GM23338 (cell line): ENCODE measurements at regions not wholly inside any gene's neighbourhood (a gene's known extent, or its start where the extent isn't known, plus 50 kb on each side); places are given as distances from the start of the nearest gene placed in this dataset.

ENCODE experiments used
- ATAC-seq: fragments of 200-7000 bp; cut with Tn5 transposase; 3 replicates; pipeline ENCODE4 v1.9.1; 2020
- DNase-seq: peaks from one replicate; pipeline ENCODE4 v3.0.0-alpha.2; 2015; ENCODE audit warnings: low spot score
- H2AFZ ChIP-seq: fragments of 200-600 bp; sonication (generic); 2 replicates; pipeline ENCODE4 v1.8.0; 2016; ENCODE audit warnings: antibody characterized with exemption, mild to moderate bottlenecking, moderate library complexity
- H3F3A ChIP-seq: fragments of 200-600 bp; sonication (generic); replicated peaks from 2 replicates; pipeline ENCODE4 v1.8.0; 2017; ENCODE audit warnings: antibody characterized with exemption, mixed run types, low read depth
- H3K27ac ChIP-seq: fragments of 200-600 bp; sonication (generic); 2 replicates; pipeline ENCODE4 v1.6.1; 2016; ENCODE audit warnings: low read depth
- H3K27me3 ChIP-seq: fragments of 200-600 bp; sonication (generic); 2 replicates; pipeline ENCODE4 v1.8.0; 2016; ENCODE audit warnings: mild to moderate bottlenecking, mixed run types, moderate library complexity; ENCODE audit not compliant: insufficient read depth
- H3K36me3 ChIP-seq: fragments of 200-600 bp; sonication (generic); 2 replicates; pipeline ENCODE4 v1.8.0; 2016; ENCODE audit warnings: mild to moderate bottlenecking; ENCODE audit not compliant: insufficient read depth
- H3K4me1 ChIP-seq: fragments of 200-600 bp; sonication (generic); 2 replicates; pipeline ENCODE4 v1.8.0; 2016; ENCODE audit warnings: mild to moderate bottlenecking, moderate library complexity; ENCODE audit not compliant: insufficient read depth
- H3K4me2 ChIP-seq: fragments of 200-600 bp; sonication (generic); 2 replicates; pipeline ENCODE4 v1.7.1; 2017; ENCODE audit warnings: mixed run types
- H3K4me3 ChIP-seq: fragments of 200-600 bp; sonication (generic); 2 replicates; pipeline ENCODE4 v1.6.1; 2016; ENCODE audit warnings: mixed run types
- H3K79me2 ChIP-seq: fragments of 200-600 bp; sonication (generic); replicated peaks from 2 replicates; pipeline ENCODE4 v1.8.0; 2017; ENCODE audit warnings: mild to moderate bottlenecking; ENCODE audit not compliant: insufficient read depth
- H3K9me2 ChIP-seq: fragments of 200-600 bp; sonication (generic); 2 replicates; pipeline ENCODE4 v1.8.0; 2017; ENCODE audit not compliant: insufficient read depth
- H4K20me1 ChIP-seq: fragments of 200-600 bp; sonication (generic); replicated peaks from 2 replicates; pipeline ENCODE4 v1.8.0; 2017; ENCODE audit warnings: mild to moderate bottlenecking; ENCODE audit not compliant: insufficient read depth
- H3K27ac Mint-ChIP-seq: 2 replicates; pipeline ENCODE4 v1.8.0; 2020; ENCODE audit warnings: inconsistent platforms, mild to moderate bottlenecking, moderate library complexity, mixed read lengths
- H3K27me3 Mint-ChIP-seq: 3 replicates; pipeline ENCODE4 v1.8.0; 2022; ENCODE audit warnings: low read depth, mild to moderate bottlenecking, moderate library complexity, mixed read lengths, inconsistent platforms; ENCODE audit not compliant: insufficient read depth, poor library complexity
- H3K36me3 Mint-ChIP-seq: 3 replicates; pipeline ENCODE4 v1.8.0; 2021; ENCODE audit warnings: low read depth, mild to moderate bottlenecking, inconsistent platforms, moderate library complexity, mixed read lengths
- H3K4me1 Mint-ChIP-seq: 3 replicates; pipeline ENCODE4 v1.8.0; 2020; ENCODE audit warnings: mild to moderate bottlenecking, inconsistent platforms, mixed read lengths
- H3K4me3 Mint-ChIP-seq: 3 replicates; pipeline ENCODE4 v1.8.0; 2021; ENCODE audit warnings: moderate library complexity, mild to moderate bottlenecking, inconsistent platforms, mixed read lengths
- H3K9me3 Mint-ChIP-seq: 3 replicates; pipeline ENCODE4 v1.8.0; 2020; ENCODE audit warnings: moderate library complexity, mild to moderate bottlenecking, inconsistent platforms, mixed read lengths
- CREB1 ChIP-seq: fragments of 250-450 bp; sonication (Bioruptor Pico); IDR thresholded peaks from 2 replicates; pipeline ENCODE4 v1.5.0; 2020; ENCODE audit warnings: low read depth, mild to moderate bottlenecking, moderate library complexity
- CTCF ChIP-seq, 2 experiments: fragments of 200-600 bp in 1 of 2; sonication (generic) in 1 of 2; conservative IDR thresholded peaks; 2 replicates each; pipeline versions ENCODE4 v1.5.1 to v1.6.1; 2016 to 2017; ENCODE audit warnings: antibody characterized with exemption in 2 of 2, low read depth in 2 of 2, mild to moderate bottlenecking in 2 of 2, moderate library complexity in 1 of 2
- EZH2 ChIP-seq: fragments of 200-600 bp; sonication (generic); IDR thresholded peaks from one replicate; pipeline ENCODE4 v1.8.0; 2017; ENCODE audit warnings: antibody characterized with exemption, mild to moderate bottlenecking, low read depth; ENCODE audit not compliant: unreplicated experiment
- EZH2phosphoT487 ChIP-seq: fragments of 200-600 bp; sonication (generic); IDR thresholded peaks from one replicate; pipeline ENCODE4 v1.8.1; 2018; ENCODE audit warnings: antibody characterized with exemption; ENCODE audit not compliant: unreplicated experiment
- JUNB ChIP-seq: IDR thresholded peaks from one replicate; pipeline ENCODE4 v1.6.1; 2016; ENCODE audit warnings: antibody characterized with exemption; ENCODE audit not compliant: unreplicated experiment
- NANOG ChIP-seq: IDR thresholded peaks from 2 replicates; pipeline ENCODE4 v1.6.1; 2016; ENCODE audit warnings: antibody characterized with exemption, borderline replicate concordance
- POLR2AphosphoS5 ChIP-seq: IDR thresholded peaks from 2 replicates; pipeline ENCODE4 v1.6.1; 2016; ENCODE audit warnings: antibody characterized with exemption, low read depth
- REST ChIP-seq: IDR thresholded peaks from one replicate; pipeline ENCODE4 v1.6.1; 2018; ENCODE audit warnings: antibody characterized with exemption; ENCODE audit not compliant: unreplicated experiment
- STAT1 ChIP-seq: IDR thresholded peaks from one replicate; pipeline ENCODE4 v1.6.1; 2016; ENCODE audit warnings: antibody characterized with exemption; ENCODE audit not compliant: unreplicated experiment
- ZNF114 ChIP-seq: fragments of 250-450 bp; sonication (Bioruptor Pico); IDR thresholded peaks from 2 replicates; pipeline ENCODE4 v1.5.0; 2020; ENCODE audit warnings: mild to moderate bottlenecking, moderate library complexity
- ZNF331 ChIP-seq: fragments of 250-450 bp; sonication (Bioruptor Pico); IDR thresholded peaks from 2 replicates; pipeline ENCODE4 v1.5.0; 2020; ENCODE audit warnings: low read depth, mild to moderate bottlenecking, moderate library complexity
- ZNF462 ChIP-seq: fragments of 250-450 bp; sonication (Bioruptor Pico); IDR thresholded peaks from 2 replicates; pipeline ENCODE4 v1.5.0; 2020; ENCODE audit warnings: mild to moderate bottlenecking, moderate library complexity
- TF ChIP-seq, protein P1 (sequence below): IDR thresholded peaks from 2 replicates; pipeline ENCODE4 v1.6.1; 2016; ENCODE audit warnings: antibody characterized with exemption

GRCh38 chr4:18479825-18480224 is 458.3 kb upstream of the LCORL start:
- peaks cover 36% of the 10 kb centered on the region for H3K9me3 Mint-ChIP-seq
- ATAC-seq, result no peak
- H3K4me1 Mint-ChIP-seq, result peaks cover 13% of the 10 kb centered on the region; the same call in 2 of the 3 replicates

More at GRCh38 chr4:18479825-18480224, 458.3 kb upstream of the LCORL start:
- H3K36me3 ChIP-seq, result peaks cover 5% of the 10 kb centered on the region; the same call in 1 of the 2 replicates
- H3K9me2 ChIP-seq, result no peaks in the 10 kb centered on the region; the same call in 1 of the 2 replicates
- H3K4me2 ChIP-seq, result no peak overlapping the region
- no peak overlapping the region for H3K4me3 ChIP-seq
- H3K36me3 Mint-ChIP-seq, result peaks cover 26% of the 10 kb centered on the region
- H3K27me3 ChIP-seq, result no peaks in the 10 kb centered on the region
- no peak overlapping the region for H2AFZ ChIP-seq
- H3K27ac Mint-ChIP-seq, result peak overlapping the region; percentile 19; the same call in 1 of the 2 replicates
- no peaks in the 10 kb centered on the region for H3K4me1 ChIP-seq
- H4K20me1 ChIP-seq, result no peaks in the 10 kb centered on the region
- no peaks in the 10 kb centered on the region for H3F3A ChIP-seq
- H3K27me3 Mint-ChIP-seq, result peaks cover 1% of the 10 kb centered on the region
- no peak overlapping the region for H3K4me3 Mint-ChIP-seq
- peak; percentile 1 for DNase-seq
- H3K27ac ChIP-seq, result no peak overlapping the region
- no peaks in the 10 kb centered on the region for H3K79me2 ChIP-seq
- TF ChIP-seq REST, result no peak
- TF ChIP-seq EZH2, result no peak
- TF ChIP-seq CREB1, result no peak
- TF ChIP-seq, protein P1, sequence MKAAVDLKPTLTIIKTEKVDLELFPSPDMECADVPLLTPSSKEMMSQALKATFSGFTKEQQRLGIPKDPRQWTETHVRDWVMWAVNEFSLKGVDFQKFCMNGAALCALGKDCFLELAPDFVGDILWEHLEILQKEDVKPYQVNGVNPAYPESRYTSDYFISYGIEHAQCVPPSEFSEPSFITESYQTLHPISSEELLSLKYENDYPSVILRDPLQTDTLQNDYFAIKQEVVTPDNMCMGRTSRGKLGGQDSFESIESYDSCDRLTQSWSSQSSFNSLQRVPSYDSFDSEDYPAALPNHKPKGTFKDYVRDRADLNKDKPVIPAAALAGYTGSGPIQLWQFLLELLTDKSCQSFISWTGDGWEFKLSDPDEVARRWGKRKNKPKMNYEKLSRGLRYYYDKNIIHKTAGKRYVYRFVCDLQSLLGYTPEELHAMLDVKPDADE, result no peak
- no peak for TF ChIP-seq JUNB
- no peak for TF ChIP-seq STAT1
- TF ChIP-seq ZNF462 (CRISPR knock-in tag), result no peak
- TF ChIP-seq ZNF331 (CRISPR knock-in tag), result no peak
- TF ChIP-seq ZNF114, result no peak
- TF ChIP-seq POLR2AphosphoS5, result no peak
- TF ChIP-seq NANOG, result no peak
- no peak for TF ChIP-seq EZH2phosphoT487
- no peak for TF ChIP-seq CTCF (conservative IDR thresholded peaks at IDR 0.05; ENCODE audit: low read depth in 2 of 2)
